GM21515 (cell line): ENCODE measurements at regions not wholly inside any gene's neighbourhood (a gene's known extent, or its start where the extent isn't known, plus 50 kb on each side); places are given as distances from the start of the nearest gene placed in this dataset.

ENCODE experiments used
- ATAC-seq: cut with Tn5 transposase; IDR thresholded peaks from one replicate; pipeline ENCODE4 v1.9.1; 2021; ENCODE audit not compliant: unreplicated experiment

GRCh38 chr11:19377881-19378280, 137.1 kb upstream of the E2F8 start:
- no peak for ATAC-seq

GRCh38 chr11:19375440-19375839, 134.7 kb upstream of the E2F8 start:
- no peak for ATAC-seq

- no peak for ATAC-seq
These were observed 133.4 kb upstream of the E2F8 start for GRCh38 chr11:19374151-19374569.

GRCh38 chr11:19372381-19372780, 131.6 kb upstream of the E2F8 start:
- ATAC-seq = no peak

- ATAC-seq = no peak
These were observed 129.5 kb upstream of the E2F8 start for GRCh38 chr11:19370100-19370861.

- no peak for ATAC-seq
These were observed 128.1 kb upstream of the E2F8 start for GRCh38 chr11:19368726-19369375.

GRCh38 chr11:19366992-19367709, 126.4 kb upstream of the E2F8 start:
- ATAC-seq = no peak

GRCh38 chr11:19365743-19366410, 125.1 kb upstream of the E2F8 start:
- no peak for ATAC-seq

GRCh38 chr11:19359221-19360000, 118.7 kb upstream of the E2F8 start:
- no peak for ATAC-seq

GRCh38 chr11:19357943-19358342, 117.2 kb upstream of the E2F8 start:
- no peak for ATAC-seq

- no peak for ATAC-seq
These were observed 114.9 kb upstream of the E2F8 start for GRCh38 chr11:19355601-19356000.

- ATAC-seq = no peak
These were observed 112.6 kb upstream of the E2F8 start for GRCh38 chr11:19353287-19353850.

GRCh38 chr11:19352771-19353160, 112.0 kb upstream of the E2F8 start:
- ATAC-seq = no peak

GRCh38 chr11:19352072-19352770, 111.5 kb upstream of the E2F8 start:
- no peak for ATAC-seq

- ATAC-seq = no peak
These were observed 110.7 kb upstream of the E2F8 start for GRCh38 chr11:19351426-19351825.

GRCh38 chr11:19350160-19350559, 109.4 kb upstream of the E2F8 start:
- no peak for ATAC-seq

GRCh38 chr11:19349340-19350025, 108.7 kb upstream of the E2F8 start:
- no peak for ATAC-seq

GRCh38 chr11:19347911-19348310, 107.2 kb upstream of the E2F8 start:
- no peak for ATAC-seq
